Endothelial cell of umbilical vein (primary cell): ENCODE measurements at regions not wholly inside any gene's neighbourhood (a gene's known extent, or its start where the extent isn't known, plus 50 kb on each side); places are given as distances from the start of the nearest gene placed in this dataset.

Source experiments
- BruUV-seq: library from RNA; stranded (reverse); fragments of 400-500 nt; replicated peaks from 2 replicates; lab custom pipeline; 2021; lab: Mats Ljungman, UMichigan
- CTCF ChIA-PET: fragments of 300-600, 350-600 bp; sonication (Branson Sonifier 250); formaldehyde crosslinking; loops from one replicate; lab custom pipeline; 2021; ENCODE audit warnings: antibody characterized with exemption, inconsistent platforms; lab: Charles Lee
- POLR2A ChIA-PET: fragments of 300-600, 350-600 bp; sonication (Branson Sonifier 250); formaldehyde crosslinking; loops from one replicate; lab custom pipeline; 2021; ENCODE audit warnings: antibody characterized with exemption, inconsistent platforms; lab: Charles Lee
- DNase-seq: peaks from one replicate; pipeline ENCODE4 v3.0.0-alpha.2; 2011; ENCODE audit warnings: low read depth, low spot score
- FAIRE-seq: peaks from 2 replicates; lab custom pipeline; 2011; peaks lifted over from hg19 to GRCh38; lab: Jason Lieb, UNC
- H2AFZ ChIP-seq: 2 replicates; pipeline ENCODE4 v1.6.0; 2012; ENCODE audit warnings: low read depth, low read length, control low read depth, inconsistent platforms
- H3K27ac ChIP-seq: 2 replicates; pipeline ENCODE4 v1.5.1; 2011; ENCODE audit warnings: low read depth, mild to moderate bottlenecking, control low read depth, low read length, moderate library complexity; ENCODE audit not compliant: insufficient read depth
- H3K27me3 ChIP-seq, 2 experiments: 2 replicates each; pipeline versions ENCODE4 v1.6.0 to v1.6.1; 2011; ENCODE audit warnings: low read length in 2 of 2, mixed read lengths in 1 of 2; ENCODE audit not compliant: control insufficient read depth in 2 of 2, insufficient read depth in 2 of 2
- H3K36me3 ChIP-seq, 2 experiments: 2 replicates in 1 of 2; 3 replicates in 1 of 2; pipeline ENCODE4 v1.5.1; 2011; ENCODE audit warnings: low read length in 2 of 2, mild to moderate bottlenecking in 1 of 2, moderate library complexity in 1 of 2; ENCODE audit not compliant: control insufficient read depth in 2 of 2, insufficient read depth in 2 of 2; ENCODE audit errors: extremely low read depth in 1 of 2
- H3K4me1 ChIP-seq: 3 replicates; pipeline ENCODE4 v1.5.1; 2011; ENCODE audit warnings: mild to moderate bottlenecking, low read length; ENCODE audit not compliant: control insufficient read depth, insufficient read depth; ENCODE audit errors: extremely low read depth
- H3K4me2 ChIP-seq: 2 replicates; pipeline ENCODE4 v1.6.1; 2011; ENCODE audit warnings: low read length, control low read depth, mixed read lengths; ENCODE audit not compliant: insufficient read depth
- H3K4me3 ChIP-seq, 3 experiments: fragments of 200-600 bp in 1 of 3; sonication (generic), shearing (Covaris generic) in 1 of 3; replicated peaks in 1 of 3; 2 replicates each; pipeline ENCODE4 v1.5.1; 2011 to 2016; ENCODE audit warnings: control low read depth in 3 of 3, low read length in 3 of 3, mild to moderate bottlenecking in 2 of 3, inconsistent platforms in 1 of 3, low read depth in 1 of 3, moderate library complexity in 1 of 3; ENCODE audit not compliant: insufficient read depth in 1 of 3
- H3K79me2 ChIP-seq: 2 replicates; pipeline ENCODE4 v1.6.0; 2012; ENCODE audit warnings: low read length, inconsistent platforms; ENCODE audit not compliant: control insufficient read depth, insufficient read depth
- H3K9ac ChIP-seq: replicated peaks from 2 replicates; pipeline ENCODE3; 2011; ENCODE audit warnings: low read length, control low read depth; ENCODE audit not compliant: insufficient read depth; ENCODE audit errors: extremely low read depth
- H3K9me1 ChIP-seq: replicated peaks from 3 replicates; pipeline ENCODE4 v1.6.0; 2011; ENCODE audit warnings: mild to moderate bottlenecking, low read length; ENCODE audit not compliant: control insufficient read depth, insufficient read depth; ENCODE audit errors: extremely low read depth
- H3K9me3 ChIP-seq: replicated peaks from 2 replicates; pipeline ENCODE4 v1.5.1; 2012; ENCODE audit warnings: low read length, inconsistent platforms; ENCODE audit not compliant: control insufficient read depth, insufficient read depth
- H4K20me1 ChIP-seq: replicated peaks from 2 replicates; pipeline ENCODE3; 2011; ENCODE audit warnings: mild to moderate bottlenecking, low read length; ENCODE audit not compliant: control insufficient read depth, insufficient read depth; ENCODE audit errors: extremely low read depth
- EZH2 ChIP-seq: IDR thresholded peaks from 2 replicates; pipeline ENCODE4 v1.6.1; 2012; ENCODE audit warnings: borderline replicate concordance, low read depth, mild to moderate bottlenecking, moderate library complexity, low read length, inconsistent platforms; ENCODE audit not compliant: severe bottlenecking
- FOS ChIP-seq: IDR thresholded peaks from 2 replicates; pipeline ENCODE4 v1.6.1; 2011; ENCODE audit warnings: mild to moderate bottlenecking, low read length, moderate library complexity, borderline replicate concordance; ENCODE audit not compliant: insufficient read depth
- GATA2 ChIP-seq: IDR thresholded peaks from 2 replicates; pipeline ENCODE4 v1.7.0; 2011; ENCODE audit warnings: low read depth, mild to moderate bottlenecking, moderate library complexity, mixed read lengths, low read length; ENCODE audit not compliant: insufficient read length, insufficient read depth
- JUN ChIP-seq: IDR thresholded peaks from 2 replicates; pipeline ENCODE4 v1.6.1; 2011; ENCODE audit warnings: borderline replicate concordance, low read depth; ENCODE audit not compliant: insufficient read length, insufficient read depth
- MYC ChIP-seq: IDR thresholded peaks from one replicate; pipeline ENCODE4 v1.6.1; 2011; ENCODE audit warnings: mild to moderate bottlenecking, low read depth, low read length
- POLR2A ChIP-seq: IDR thresholded peaks from 2 replicates; pipeline ENCODE4 v1.6.1; 2012; ENCODE audit warnings: low read depth, mild to moderate bottlenecking, control low read depth, low read length
- POLR2AphosphoS5 ChIP-seq: IDR thresholded peaks from 2 replicates; pipeline ENCODE4 v1.6.1; 2012; ENCODE audit warnings: low read depth, mild to moderate bottlenecking, control low read depth, low read length, moderate library complexity; ENCODE audit not compliant: insufficient read depth
- dilution Hi-C: fragments of 300-500 bp; cut with MboI; formaldehyde crosslinking; loops from one replicate; pipeline ENCODE4 v1.15.0; 2019; ENCODE audit warnings: low sequenced_read_pairs; ENCODE audit not compliant: extremely low pct_ligation_motif_present
- intact Hi-C: fragments of 100-400 bp; cut with micrococcal nuclease; formaldehyde crosslinking; loops from one replicate; pipeline ENCODE4 v1.10.0; 2022
- TF ChIP-seq, protein P1 (sequence below), 2 donors: IDR thresholded peaks; 1 replicate in 1 of 2; 2 replicates in 1 of 2; pipeline ENCODE4 v1.5.1; 2011; ENCODE audit warnings: low read length in 2 of 2, mild to moderate bottlenecking in 2 of 2, moderate library complexity in 2 of 2, control low read depth in 1 of 2, inconsistent platforms in 1 of 2, low read depth in 1 of 2; ENCODE audit not compliant: insufficient read depth in 1 of 2; ENCODE audit errors: extremely low read depth in 1 of 2
- TF ChIP-seq, protein P2 (sequence below): IDR thresholded peaks from 2 replicates; pipeline ENCODE4 v1.6.1; 2011; ENCODE audit not compliant: insufficient read depth, insufficient read length

DNA sequence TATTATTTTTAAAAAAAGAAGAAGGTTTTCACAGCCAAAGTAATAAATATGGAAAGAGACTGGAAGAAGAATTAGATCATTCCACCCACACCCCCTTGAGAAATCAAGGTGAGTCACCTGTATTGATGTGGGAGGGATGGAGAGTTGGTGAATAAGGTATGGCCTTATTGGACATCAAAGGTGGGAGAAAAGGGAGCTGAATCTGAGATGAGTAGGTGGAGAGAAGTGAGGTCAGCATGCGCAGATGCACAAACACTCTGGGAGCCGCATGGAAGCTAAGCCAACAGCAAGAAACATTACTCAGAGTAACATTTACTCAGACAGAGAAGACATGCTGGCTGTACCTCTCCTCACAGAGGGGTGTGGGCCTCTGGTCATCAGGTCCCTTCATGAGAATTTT lies 113.1 kb upstream of the FOXG1 start:
- intact Hi-C loops (no loop called here), dilution Hi-C loops (no loop called here)
- ChIA-PET CTCF (no interaction called here), POLR2A (no interaction called here)
- no peaks in the 10 kb centered on the region for H3K79me2 ChIP-seq
- H3K36me3 ChIP-seq = no peaks in the 10 kb centered on the region
- H3K4me2 ChIP-seq = no peak overlapping the region
- H3K4me1 ChIP-seq = no peaks in the 10 kb centered on the region
- no peak overlapping the region for H3K9ac ChIP-seq
- DNase-seq (no peak), FAIRE-seq (no peak)
- no peaks in the 10 kb centered on the region for H3K9me3 ChIP-seq
- H3K27ac ChIP-seq = no peak overlapping the region
- H3K9me1 ChIP-seq = no peaks in the 10 kb centered on the region
- TF ChIP-seq, protein P1, sequence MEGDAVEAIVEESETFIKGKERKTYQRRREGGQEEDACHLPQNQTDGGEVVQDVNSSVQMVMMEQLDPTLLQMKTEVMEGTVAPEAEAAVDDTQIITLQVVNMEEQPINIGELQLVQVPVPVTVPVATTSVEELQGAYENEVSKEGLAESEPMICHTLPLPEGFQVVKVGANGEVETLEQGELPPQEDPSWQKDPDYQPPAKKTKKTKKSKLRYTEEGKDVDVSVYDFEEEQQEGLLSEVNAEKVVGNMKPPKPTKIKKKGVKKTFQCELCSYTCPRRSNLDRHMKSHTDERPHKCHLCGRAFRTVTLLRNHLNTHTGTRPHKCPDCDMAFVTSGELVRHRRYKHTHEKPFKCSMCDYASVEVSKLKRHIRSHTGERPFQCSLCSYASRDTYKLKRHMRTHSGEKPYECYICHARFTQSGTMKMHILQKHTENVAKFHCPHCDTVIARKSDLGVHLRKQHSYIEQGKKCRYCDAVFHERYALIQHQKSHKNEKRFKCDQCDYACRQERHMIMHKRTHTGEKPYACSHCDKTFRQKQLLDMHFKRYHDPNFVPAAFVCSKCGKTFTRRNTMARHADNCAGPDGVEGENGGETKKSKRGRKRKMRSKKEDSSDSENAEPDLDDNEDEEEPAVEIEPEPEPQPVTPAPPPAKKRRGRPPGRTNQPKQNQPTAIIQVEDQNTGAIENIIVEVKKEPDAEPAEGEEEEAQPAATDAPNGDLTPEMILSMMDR (IDR thresholded peaks at IDR 0.05; ENCODE audit: extremely low read depth in 1 of 2, insufficient read depth in 1 of 2, low read depth in 1 of 2, low read length in 2 of 2) = no peak
- TF ChIP-seq GATA2 (no peak), POLR2A (no peak), EZH2 (no peak), MYC (no peak), JUN (no peak), POLR2AphosphoS5 (no peak), FOS (no peak)
- TF ChIP-seq, protein P2, sequence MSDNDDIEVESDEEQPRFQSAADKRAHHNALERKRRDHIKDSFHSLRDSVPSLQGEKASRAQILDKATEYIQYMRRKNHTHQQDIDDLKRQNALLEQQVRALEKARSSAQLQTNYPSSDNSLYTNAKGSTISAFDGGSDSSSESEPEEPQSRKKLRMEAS = no peak
- H3K4me3 ChIP-seq = no peak overlapping the region
- BruUV-seq = no TSS peak
- no peaks in the 10 kb centered on the region for H4K20me1 ChIP-seq
- no peaks in the 10 kb centered on the region for H3K27me3 ChIP-seq
- no peak overlapping the region for H2AFZ ChIP-seq
